Bronchial epithelial cell (primary cell): ENCODE measurements at regions not wholly inside any gene's neighbourhood (a gene's known extent, or its start where the extent isn't known, plus 50 kb on each side); places are given as distances from the start of the nearest gene placed in this dataset.
A peak's percentile ranks its signal among the peaks of the same experiment; 100 is the strongest.

Experiments
- DNase-seq: peaks from one replicate; pipeline ENCODE4 v3.0.0-alpha.2; 2010; ENCODE audit warnings: low read depth
- FAIRE-seq: peaks from 2 replicates; lab custom pipeline; 2011; peaks lifted over from hg19 to GRCh38; lab: Jason Lieb, UNC
- H3K27me3 ChIP-seq: 2 replicates; pipeline ENCODE4 v1.5.1; 2011; ENCODE audit warnings: low read length; ENCODE audit not compliant: control insufficient read depth, insufficient read depth
- H3K36me3 ChIP-seq: 2 replicates; pipeline ENCODE4 v1.5.1; 2011; ENCODE audit warnings: low read length; ENCODE audit not compliant: control insufficient read depth, insufficient read depth
- H3K4me3 ChIP-seq: 2 replicates; pipeline ENCODE4 v1.5.1; 2011; ENCODE audit warnings: mild to moderate bottlenecking, low read depth, low read length, control low read depth
- TF ChIP-seq, protein P1 (sequence below): IDR thresholded peaks from 2 replicates; pipeline ENCODE4 v1.5.1; 2011; ENCODE audit warnings: mild to moderate bottlenecking, moderate library complexity, low read length, control low read depth, inconsistent platforms; ENCODE audit not compliant: insufficient read depth, severe bottlenecking

GRCh38 chr2:15753233-15753798, 161.6 kb downstream of the DDX1 start:
- no peaks in the 10 kb centered on the region for H3K36me3 ChIP-seq
- DNase-seq, result no peak
- no peak for FAIRE-seq
- peaks cover 1% of the 10 kb centered on the region for H3K27me3 ChIP-seq
- no peak overlapping the region for H3K4me3 ChIP-seq
- TF ChIP-seq, protein P1, sequence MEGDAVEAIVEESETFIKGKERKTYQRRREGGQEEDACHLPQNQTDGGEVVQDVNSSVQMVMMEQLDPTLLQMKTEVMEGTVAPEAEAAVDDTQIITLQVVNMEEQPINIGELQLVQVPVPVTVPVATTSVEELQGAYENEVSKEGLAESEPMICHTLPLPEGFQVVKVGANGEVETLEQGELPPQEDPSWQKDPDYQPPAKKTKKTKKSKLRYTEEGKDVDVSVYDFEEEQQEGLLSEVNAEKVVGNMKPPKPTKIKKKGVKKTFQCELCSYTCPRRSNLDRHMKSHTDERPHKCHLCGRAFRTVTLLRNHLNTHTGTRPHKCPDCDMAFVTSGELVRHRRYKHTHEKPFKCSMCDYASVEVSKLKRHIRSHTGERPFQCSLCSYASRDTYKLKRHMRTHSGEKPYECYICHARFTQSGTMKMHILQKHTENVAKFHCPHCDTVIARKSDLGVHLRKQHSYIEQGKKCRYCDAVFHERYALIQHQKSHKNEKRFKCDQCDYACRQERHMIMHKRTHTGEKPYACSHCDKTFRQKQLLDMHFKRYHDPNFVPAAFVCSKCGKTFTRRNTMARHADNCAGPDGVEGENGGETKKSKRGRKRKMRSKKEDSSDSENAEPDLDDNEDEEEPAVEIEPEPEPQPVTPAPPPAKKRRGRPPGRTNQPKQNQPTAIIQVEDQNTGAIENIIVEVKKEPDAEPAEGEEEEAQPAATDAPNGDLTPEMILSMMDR, result no peak

DNA sequence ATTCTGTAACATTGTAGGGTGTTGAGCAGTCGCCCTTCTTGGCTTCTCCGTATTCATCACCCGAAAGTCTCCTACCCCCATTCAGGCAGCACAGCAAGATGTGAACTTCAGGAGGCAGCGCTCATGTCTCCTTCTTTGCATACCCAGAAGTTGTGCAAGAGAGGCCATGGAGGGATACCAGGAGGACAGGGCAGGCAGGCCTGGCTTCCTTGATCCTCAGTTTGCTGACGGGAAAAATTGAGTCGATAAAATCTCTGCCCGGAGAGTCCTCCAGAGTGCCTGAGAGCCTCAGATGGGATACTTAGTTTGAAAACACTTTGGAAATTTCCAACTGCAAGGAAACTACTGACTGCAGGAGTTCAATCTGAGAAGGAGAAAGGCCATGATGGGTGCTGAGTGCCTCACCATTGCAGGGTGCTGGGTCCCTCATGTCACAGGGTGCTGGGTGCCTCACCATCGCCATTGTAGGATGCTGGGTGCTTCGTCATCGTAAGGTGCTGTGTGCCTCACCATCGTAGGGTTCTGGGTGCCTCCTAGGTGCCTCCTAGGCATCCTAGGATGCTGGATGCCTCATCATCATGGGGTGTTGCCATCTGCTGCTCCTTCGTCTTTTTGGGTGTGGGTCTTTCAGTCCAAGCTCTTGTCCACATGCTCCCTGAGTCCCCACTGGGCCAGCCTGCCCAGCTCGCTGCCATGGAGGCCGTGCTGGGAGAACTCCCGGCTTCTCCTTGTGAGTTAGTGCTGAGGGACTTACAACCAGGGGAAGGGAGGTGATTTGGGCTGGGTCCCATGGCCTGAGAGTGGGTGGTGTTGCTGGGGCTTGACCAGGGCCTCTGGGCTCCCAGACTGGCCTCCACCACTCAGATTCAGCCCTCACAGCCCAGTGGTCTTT, 162.4 kb downstream of the DDX1 start:
- DNase-seq, result no peak
- peaks cover 1% of the 10 kb centered on the region for H3K27me3 ChIP-seq
- TF ChIP-seq, protein P1, result no peak
- no peak overlapping the region for H3K4me3 ChIP-seq
- FAIRE-seq, result peak; percentile 47
- no peaks in the 10 kb centered on the region for H3K36me3 ChIP-seq

DNA sequence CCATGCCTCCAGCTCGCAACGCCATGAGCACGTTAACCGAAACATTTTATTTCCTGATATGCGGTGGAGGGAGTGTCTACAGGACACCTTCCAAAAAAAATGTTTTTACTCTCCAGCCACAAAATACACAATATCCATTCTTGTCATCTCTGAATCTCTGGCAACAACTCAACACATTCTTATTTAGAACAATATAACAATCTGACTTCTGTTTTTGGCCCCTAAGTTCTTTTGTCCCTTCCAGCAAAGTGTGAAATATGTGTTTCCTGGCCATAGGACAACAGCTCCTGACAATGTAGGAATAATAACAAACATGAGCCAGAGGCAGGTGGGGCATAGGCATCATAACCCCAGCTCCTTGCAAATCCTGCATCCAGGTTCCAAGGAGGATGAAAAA, 163.0 kb downstream of the DDX1 start:
- no peak for FAIRE-seq
- TF ChIP-seq, protein P1, result no peak
- DNase-seq, result no peak
- Histone ChIP-seq H3K27me3 (peaks cover 1% of the 10 kb centered on the region), H3K4me3 (no peak overlapping the region), H3K36me3 (no peaks in the 10 kb centered on the region)

- DNase-seq (no peak), FAIRE-seq (no peak)
- Histone ChIP-seq H3K36me3 (no peaks in the 10 kb centered on the region), H3K27me3 (peaks cover 1% of the 10 kb centered on the region), H3K4me3 (no peak overlapping the region)
- TF ChIP-seq, protein P1, result no peak
These were observed 163.9 kb downstream of the DDX1 start for GRCh38 chr2:15755528-15755927.

DNA sequence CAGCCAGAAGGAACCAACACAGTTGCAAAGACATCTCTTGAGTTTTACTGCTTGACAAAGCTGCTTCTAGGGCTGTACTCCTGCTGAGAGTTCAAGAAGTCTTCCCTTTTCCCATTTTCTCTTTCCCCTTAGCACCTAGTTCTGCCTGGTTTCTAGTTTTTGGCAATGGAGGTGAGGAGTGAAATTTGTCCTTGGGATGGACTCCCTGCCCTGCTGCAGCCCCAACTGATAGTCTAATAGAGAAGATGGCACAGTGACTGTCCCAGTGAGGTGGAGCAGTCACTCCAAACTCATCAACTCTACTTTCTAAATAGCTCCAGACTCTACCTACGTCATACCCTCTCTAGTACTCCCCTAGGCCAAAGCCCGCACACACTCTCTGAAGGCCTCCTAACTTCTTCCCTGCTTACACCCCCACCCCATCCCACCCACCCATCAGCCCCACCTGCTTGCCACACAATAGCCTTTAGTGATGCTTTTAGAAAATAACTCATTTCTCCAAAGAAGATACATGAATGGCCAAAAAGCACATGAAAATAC, 164.4 kb downstream of the DDX1 start:
- FAIRE-seq (no peak), DNase-seq (no peak)
- H3K4me3 ChIP-seq, result no peak overlapping the region
- no peaks in the 10 kb centered on the region for H3K36me3 ChIP-seq
- TF ChIP-seq, protein P1, result no peak
- peaks cover 1% of the 10 kb centered on the region for H3K27me3 ChIP-seq
